IMR-90 (cell line): ENCODE measurements at regions not wholly inside any gene's neighbourhood (a gene's known extent, or its start where the extent isn't known, plus 50 kb on each side); places are given as distances from the start of the nearest gene placed in this dataset.

ENCODE experiments used
- ATAC-seq: fragments of 200-7000 bp; cut with Tn5 transposase; 2 replicates; pipeline ENCODE4 v1.9.1; 2020; ENCODE audit warnings: low read depth, mild to moderate bottlenecking, moderate library complexity
- BruUV-seq: library from RNA; stranded (reverse); fragments of 400-500 nt; replicated peaks from 2 replicates; lab custom pipeline; 2021; lab: Mats Ljungman, UMichigan
- CTCF ChIA-PET: fragments of 300-600 bp; formaldehyde crosslinking; extraction: SDS; loops from one replicate; lab custom pipeline; 2021; ENCODE audit warnings: antibody characterized with exemption; lab: Yijun Ruan, JAX
- POLR2A ChIA-PET: fragments of 300-600 bp; sonication (Branson Sonifier 250); formaldehyde crosslinking; loops from one replicate; lab custom pipeline; 2022; ENCODE audit warnings: antibody characterized with exemption; ENCODE audit not compliant: unreplicated experiment; lab: Charles Lee
- DNase-seq: peaks from one replicate; pipeline ENCODE4 v3.0.0; 2013
- H2AFZ ChIP-seq: replicated peaks from 2 replicates; pipeline ENCODE3; 2013; ENCODE audit warnings: low read length, mild to moderate bottlenecking; ENCODE audit not compliant: poor library complexity
- H2AK5ac ChIP-seq: 2 replicates; pipeline ENCODE4 v1.6.1; 2013; ENCODE audit warnings: low read depth, low read length, inconsistent platforms
- H2AK9ac ChIP-seq: replicated peaks from 2 replicates; pipeline ENCODE3; 2013; ENCODE audit warnings: mild to moderate bottlenecking, low read depth, low read length, moderate library complexity; ENCODE audit not compliant: poor library complexity
- H2BK120ac ChIP-seq: 2 replicates; pipeline ENCODE4 v1.6.1; 2013; ENCODE audit warnings: low read depth, low read length, inconsistent platforms
- H2BK15ac ChIP-seq: 3 replicates; pipeline ENCODE4 v1.6.1; 2013; ENCODE audit warnings: low read depth, low read length, inconsistent platforms
- H2BK20ac ChIP-seq: 2 replicates; pipeline ENCODE4 v1.6.1; 2013; ENCODE audit warnings: low read depth, mild to moderate bottlenecking, inconsistent platforms, low read length, moderate library complexity
- H2BK5ac ChIP-seq: 2 replicates; pipeline ENCODE4 v1.6.1; 2013; ENCODE audit warnings: mild to moderate bottlenecking, low read depth, low read length, inconsistent platforms; ENCODE audit not compliant: poor library complexity, severe bottlenecking
- H3K14ac ChIP-seq: replicated peaks from 2 replicates; pipeline ENCODE4 v1.6.1; 2013; ENCODE audit warnings: low read depth, low read length, inconsistent platforms
- H3K18ac ChIP-seq: 2 replicates; pipeline ENCODE4 v1.6.1; 2013; ENCODE audit warnings: low read depth, low read length, control low read depth
- H3K23ac ChIP-seq: 2 replicates; pipeline ENCODE4 v1.6.1; 2013; ENCODE audit warnings: low read depth, low read length, inconsistent platforms
- H3K27ac ChIP-seq: 2 replicates; pipeline ENCODE4 v1.5.1; 2013; ENCODE audit warnings: mild to moderate bottlenecking, control low read depth, low read length; ENCODE audit not compliant: insufficient read depth
- H3K27me3 ChIP-seq: 2 replicates; pipeline ENCODE4 v1.6.1; 2013; ENCODE audit warnings: low read length; ENCODE audit not compliant: control insufficient read depth, insufficient read depth
- H3K36me3 ChIP-seq: 2 replicates; pipeline ENCODE4 v1.6.1; 2013; ENCODE audit warnings: low read length, mixed read lengths; ENCODE audit not compliant: control insufficient read depth, insufficient read depth
- H3K4ac ChIP-seq: 2 replicates; pipeline ENCODE4 v1.6.1; 2013; ENCODE audit warnings: low read depth, low read length, inconsistent platforms
- H3K4me1 ChIP-seq: 2 replicates; pipeline ENCODE4 v1.6.1; 2013; ENCODE audit warnings: low read length, mixed read lengths; ENCODE audit not compliant: control insufficient read depth, insufficient read depth
- H3K4me2 ChIP-seq: 2 replicates; pipeline ENCODE4 v1.6.1; 2013; ENCODE audit warnings: low read depth, mild to moderate bottlenecking, control low read depth, low read length, moderate library complexity
- H3K4me3 ChIP-seq: 2 replicates; pipeline ENCODE4 v1.5.1; 2013; ENCODE audit warnings: low read depth, mild to moderate bottlenecking, control low read depth, low read length, moderate library complexity; ENCODE audit not compliant: insufficient read depth
- H3K56ac ChIP-seq: 2 replicates; pipeline ENCODE4 v1.6.1; 2013; ENCODE audit warnings: low read length, inconsistent platforms; ENCODE audit not compliant: insufficient read depth; ENCODE audit errors: extremely low read depth
- H3K79me1 ChIP-seq, 2 experiments: 2 replicates each; pipeline ENCODE4 v1.6.1; 2013; ENCODE audit warnings: low read length in 2 of 2, inconsistent platforms in 1 of 2, low read depth in 1 of 2
- H3K9ac ChIP-seq: 2 replicates; pipeline ENCODE4 v1.6.1; 2013; ENCODE audit warnings: low read depth, low read length, control low read depth
- H3K9me1 ChIP-seq: 2 replicates; pipeline ENCODE4 v1.6.1; 2013; ENCODE audit warnings: low read length, inconsistent platforms; ENCODE audit not compliant: insufficient read depth
- H3K9me3 ChIP-seq: 2 replicates; pipeline ENCODE4 v1.6.1; 2013; ENCODE audit warnings: low read length; ENCODE audit not compliant: control insufficient read depth, insufficient read depth
- H4K20me1 ChIP-seq: 2 replicates; pipeline ENCODE4 v1.6.1; 2013; ENCODE audit warnings: low read length, inconsistent platforms; ENCODE audit not compliant: insufficient read depth
- H4K5ac ChIP-seq: 2 replicates; pipeline ENCODE4 v1.6.1; 2013; ENCODE audit warnings: mild to moderate bottlenecking, low read depth, low read length, control low read depth
- H4K8ac ChIP-seq, 2 experiments: 2 replicates each; pipeline ENCODE4 v1.6.1; 2013; ENCODE audit warnings: low read depth in 2 of 2, low read length in 2 of 2, control low read depth in 1 of 2, inconsistent platforms in 1 of 2
- H4K91ac ChIP-seq: 2 replicates; pipeline ENCODE4 v1.6.1; 2013; ENCODE audit warnings: low read depth, low read length, inconsistent platforms; ENCODE audit not compliant: insufficient read depth
- BHLHE40 ChIP-seq: fragments of 150-350 bp; IDR thresholded peaks from 2 replicates; pipeline ENCODE4 v1.6.1; 2016; ENCODE audit warnings: mild to moderate bottlenecking, low read depth, low read length
- CEBPB ChIP-seq: IDR thresholded peaks from 2 replicates; pipeline ENCODE4 v1.6.1; 2012; ENCODE audit warnings: low read depth, low read length, improper control_type of control experiment
- CHD1 ChIP-seq: IDR thresholded peaks from 2 replicates; pipeline ENCODE4 v1.6.1; 2012; ENCODE audit warnings: low read depth, low read length, improper control_type of control experiment
- FOS ChIP-seq: fragments of 150-350 bp; IDR thresholded peaks from 2 replicates; pipeline ENCODE4 v1.6.1; 2016; ENCODE audit warnings: low read depth, low read length
- MAFK ChIP-seq: IDR thresholded peaks from 2 replicates; pipeline ENCODE4 v1.6.1; 2012; ENCODE audit warnings: low read depth, low read length, improper control_type of control experiment
- MXI1 ChIP-seq: IDR thresholded peaks from 2 replicates; pipeline ENCODE4 v1.6.1; 2012; ENCODE audit warnings: low read depth, mild to moderate bottlenecking, low read length, moderate library complexity, borderline replicate concordance
- NFE2L2 ChIP-seq: fragments of 150-350 bp; IDR thresholded peaks from 2 replicates; pipeline ENCODE4 v1.6.1; 2016; ENCODE audit warnings: low read depth, mild to moderate bottlenecking, low read length
- POLR2A ChIP-seq: IDR thresholded peaks from 2 replicates; pipeline ENCODE4 v1.6.1; 2012; ENCODE audit warnings: mild to moderate bottlenecking, low read depth, low read length
- RAD21 ChIP-seq: IDR thresholded peaks from 2 replicates; pipeline ENCODE4 v1.6.1; 2012; ENCODE audit warnings: low read length, improper control_type of control experiment
- RFX5 ChIP-seq: IDR thresholded peaks from 2 replicates; pipeline ENCODE4 v1.8.0; 2012; ENCODE audit warnings: low read depth, mild to moderate bottlenecking, low read length, moderate library complexity
- WGBS, 2 experiments: methylation state at CpG; one replicate each; pipeline versions ENCODE4 v1.1.5 to v1.1.7; 2013; ENCODE audit warnings: missing lambda C conversion rate in 2 of 2; ENCODE audit not compliant: insufficient read length in 1 of 2; ENCODE audit errors: extremely low coverage in 2 of 2; 5-methylcytosine and 5-hydroxymethylcytosine counted together
- dilution Hi-C: fragments of 300-500 bp; cut with HindIII; formaldehyde crosslinking; loops from one replicate; pipeline ENCODE4 v1.14.3; 2018; ENCODE audit warnings: low sequenced_read_pairs; ENCODE audit not compliant: unreplicated experiment
- in situ Hi-C: fragments of 300-500 bp; cut with MboI; formaldehyde crosslinking; loops from 3 replicates; pipeline ENCODE4 v1.14.3; 2019; ENCODE audit warnings: low sequenced_read_pairs, inconsistent platforms, mixed read lengths
- intact Hi-C: fragments of 100-400 bp; cut with micrococcal nuclease; formaldehyde crosslinking; loops from 2 replicates; pipeline ENCODE4 v1.10.0; 2022
- TF ChIP-seq, protein P1 (sequence below): fragments of 150-350 bp; IDR thresholded peaks from 2 replicates; pipeline ENCODE4 v1.6.1; 2017; ENCODE audit warnings: mild to moderate bottlenecking, antibody characterized with exemption, low read length, low read depth

DNA sequence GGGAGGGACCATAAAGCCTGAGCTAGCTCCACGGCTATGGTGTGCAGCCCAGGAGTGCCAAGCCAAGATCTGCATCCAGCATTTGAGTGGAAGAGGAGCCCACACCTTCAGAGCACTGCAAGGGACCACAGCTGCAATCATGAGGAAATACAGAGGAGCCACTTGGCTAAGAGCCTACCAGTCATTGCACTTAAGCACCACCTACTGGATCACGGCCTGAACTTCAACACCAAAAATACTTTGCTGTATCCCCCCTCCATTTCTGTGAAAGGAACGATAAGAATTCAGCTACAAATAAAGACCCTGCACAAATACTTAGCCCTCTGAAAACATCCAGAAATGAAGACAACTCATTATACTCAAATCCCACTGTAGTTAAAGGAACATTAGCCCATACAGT, 545.3 kb downstream of the TSN start:
- intact Hi-C loops: no loop called here
- H3K4me3 ChIP-seq: no peak overlapping the region
- no peak overlapping the region for H2AK9ac ChIP-seq
- H3K4ac ChIP-seq: no peak overlapping the region
- H2BK20ac ChIP-seq: no peak overlapping the region
- CTCF ChIA-PET: no interaction called here
- no peak overlapping the region for H2BK15ac ChIP-seq
- no peak overlapping the region for H3K4me2 ChIP-seq
- H4K8ac ChIP-seq: no peak overlapping the region
- no peak overlapping the region for H4K5ac ChIP-seq
- no peak overlapping the region for H3K27ac ChIP-seq
- H3K27me3 ChIP-seq: no peaks in the 10 kb centered on the region
- no peak for TF ChIP-seq NFE2L2
- TF ChIP-seq POLR2A: no peak
- TF ChIP-seq RFX5: no peak
- TF ChIP-seq, protein P1, sequence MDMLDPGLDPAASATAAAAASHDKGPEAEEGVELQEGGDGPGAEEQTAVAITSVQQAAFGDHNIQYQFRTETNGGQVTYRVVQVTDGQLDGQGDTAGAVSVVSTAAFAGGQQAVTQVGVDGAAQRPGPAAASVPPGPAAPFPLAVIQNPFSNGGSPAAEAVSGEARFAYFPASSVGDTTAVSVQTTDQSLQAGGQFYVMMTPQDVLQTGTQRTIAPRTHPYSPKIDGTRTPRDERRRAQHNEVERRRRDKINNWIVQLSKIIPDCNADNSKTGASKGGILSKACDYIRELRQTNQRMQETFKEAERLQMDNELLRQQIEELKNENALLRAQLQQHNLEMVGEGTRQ: no peak
- TF ChIP-seq RAD21: no peak
- no peak for TF ChIP-seq FOS
- no peak for TF ChIP-seq CEBPB
- no peak for TF ChIP-seq BHLHE40
- TF ChIP-seq MAFK: no peak
- TF ChIP-seq CHD1: no peak
- TF ChIP-seq MXI1: no peak
- no peak overlapping the region for H3K18ac ChIP-seq
- no peaks in the 10 kb centered on the region for H3K79me1 ChIP-seq
- H2BK120ac ChIP-seq: no peak overlapping the region
- H3K9me1 ChIP-seq: no peaks in the 10 kb centered on the region
- no peaks in the 10 kb centered on the region for H3K4me1 ChIP-seq
- BruUV-seq: no TSS peak
- no peaks in the 10 kb centered on the region for H3K36me3 ChIP-seq
- H3K9ac ChIP-seq: no peak overlapping the region
- H3K56ac ChIP-seq: no peak overlapping the region
- peak; percentile 2 for DNase-seq
- dilution Hi-C loops: no loop called here
- POLR2A ChIA-PET: no interaction called here
- no peak overlapping the region for H3K23ac ChIP-seq
- no peaks in the 10 kb centered on the region for H4K20me1 ChIP-seq
- H3K9me3 ChIP-seq: peaks cover 4% of the 10 kb centered on the region
- no peak overlapping the region for H4K91ac ChIP-seq
- WGBS, 2 experiments: no CpG with 5 or more reads among the region's 3 CpGs
- no peak overlapping the region for H3K14ac ChIP-seq
- H2AK5ac ChIP-seq: no peak overlapping the region
- no peak overlapping the region for H2AFZ ChIP-seq
- in situ Hi-C loops: no loop called here
- no peak for ATAC-seq
- H2BK5ac ChIP-seq: no peak overlapping the region
